Esophagus mucosa (tissue), 1 donor: ENCODE measurements at regions not wholly inside any gene's neighbourhood (a gene's known extent, or its start where the extent isn't known, plus 50 kb on each side); places are given as distances from the start of the nearest gene placed in this dataset.
"Not testable (repeated sequence)": the region's sequence is repeated elsewhere in the genome, so short reads cannot be mapped to it uniquely, and the experiment has no call there.

Experiments used
- ATAC-seq: fragments of 200-7000 bp; cut with Tn5 transposase; one replicate; pipeline ENCODE4 v1.9.1; 2020
- donor health status: DM: yes; HTN: yes; CAD: no.

DNA sequence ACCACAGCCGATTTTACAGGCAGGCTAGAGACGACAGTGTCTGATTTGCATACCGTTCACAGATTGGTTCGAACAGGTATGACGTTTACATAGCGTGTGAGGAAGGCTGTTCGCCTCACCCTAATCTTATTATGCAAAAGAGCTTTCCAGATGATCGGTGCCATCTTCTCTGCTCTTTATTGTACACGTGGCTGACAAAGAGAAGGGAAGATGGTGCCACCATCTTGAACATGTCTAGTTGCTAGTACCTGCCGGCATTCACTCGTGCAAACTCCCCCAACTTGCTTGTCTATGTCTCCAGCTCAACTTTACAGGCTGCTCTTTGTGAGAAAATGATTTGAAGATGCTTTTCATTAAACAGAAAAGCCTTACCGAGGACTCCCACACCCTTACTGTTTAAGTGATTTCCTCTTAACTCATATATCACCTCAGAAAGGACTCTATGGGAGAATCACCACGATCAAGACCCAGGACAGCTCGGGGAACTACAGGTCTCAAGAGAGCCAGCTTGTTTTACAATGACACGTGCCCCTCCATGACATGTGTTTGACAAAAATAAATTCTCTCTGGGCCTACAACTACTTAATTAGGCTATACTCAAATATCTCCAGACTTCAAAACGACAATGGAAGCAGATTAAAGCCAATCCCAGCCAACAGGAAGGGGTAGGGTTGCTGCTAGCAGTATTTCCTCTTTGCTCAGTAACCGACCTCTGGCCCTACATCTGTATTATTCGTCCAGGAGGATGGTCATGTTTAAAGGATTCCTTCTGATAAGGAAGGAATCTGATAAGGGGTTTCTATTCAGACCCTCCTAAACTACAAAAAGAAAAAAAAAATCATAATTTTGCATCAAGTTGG lies 480.6 kb downstream of the TMEM114 start:
- no peak for ATAC-seq

DNA sequence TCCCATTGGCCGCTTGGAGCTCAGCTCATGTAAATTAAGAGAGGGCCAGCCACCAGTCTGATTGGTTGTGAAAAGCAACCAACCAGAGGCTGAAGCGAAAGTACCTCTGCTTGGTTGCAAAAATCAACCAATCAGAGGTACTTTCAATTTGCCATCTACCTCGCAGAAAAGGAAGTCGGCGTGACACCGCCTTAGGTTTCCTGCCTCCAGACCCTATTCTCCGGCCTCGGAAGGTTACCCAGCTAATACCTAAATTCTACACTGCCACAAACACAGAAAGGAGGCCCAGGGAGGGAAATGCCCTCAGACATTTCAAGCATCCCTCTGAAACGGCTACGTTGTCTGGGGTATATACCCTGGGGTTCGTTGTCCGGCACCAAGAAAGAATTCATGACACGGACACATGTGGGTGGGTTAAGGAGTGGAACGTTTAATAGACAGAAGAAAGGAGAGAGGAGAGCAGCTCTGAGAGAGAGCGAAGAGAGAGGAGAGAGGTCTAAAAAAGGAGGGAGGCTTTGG lies 481.3 kb downstream of the TMEM114 start:
- no peak for ATAC-seq

DNA sequence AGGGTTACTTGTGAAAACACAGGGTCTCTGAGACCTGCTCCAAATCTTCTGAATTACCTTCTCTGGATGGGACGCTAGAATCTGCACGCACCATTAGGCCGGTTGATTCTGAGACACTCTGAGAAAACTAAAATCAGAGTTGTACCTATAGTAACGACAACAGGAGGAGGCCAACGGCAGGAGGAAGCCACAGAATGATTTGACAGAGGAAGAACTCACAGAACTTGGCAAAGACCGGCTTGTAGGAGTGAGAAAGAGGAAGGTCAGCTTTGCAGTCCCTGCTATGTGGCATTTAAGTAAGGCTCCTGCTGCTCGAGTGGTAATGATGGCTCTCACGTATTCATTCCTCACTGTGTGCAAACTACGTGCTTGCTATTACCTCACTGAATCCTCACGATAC lies 483.0 kb downstream of the TMEM114 start:
- no peak for ATAC-seq

DNA sequence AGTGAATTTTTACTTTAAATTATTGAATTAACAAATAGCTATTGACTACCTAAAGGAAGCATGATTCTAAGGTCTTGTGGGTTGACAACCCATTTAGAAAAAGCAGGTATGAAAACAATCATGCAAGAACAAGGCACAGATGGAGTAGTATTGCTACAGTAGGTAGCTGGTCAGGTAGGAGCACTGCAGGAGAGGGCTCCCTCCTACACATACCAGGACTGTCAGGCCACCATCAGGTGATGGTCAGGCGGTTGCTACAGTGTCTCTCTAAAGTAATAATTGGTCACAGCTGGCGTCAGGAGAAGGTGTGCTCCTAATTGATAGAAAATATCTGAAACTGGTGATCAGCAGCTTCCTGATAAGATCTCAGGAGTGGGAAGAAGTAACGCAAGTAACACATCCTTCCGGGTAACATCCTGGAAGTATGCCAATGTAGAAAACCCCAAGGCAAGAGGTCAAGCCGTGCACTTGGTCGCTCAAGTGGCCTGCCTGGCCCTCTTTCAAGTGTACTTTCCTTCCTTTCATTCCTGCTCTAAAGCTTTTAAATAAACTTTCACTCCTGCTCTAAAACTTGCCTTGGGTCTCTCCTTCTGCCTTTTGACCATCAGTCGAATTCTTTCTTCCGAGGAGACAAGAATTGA lies 486.5 kb downstream of the TMEM114 start:
- ATAC-seq = no peak

DNA sequence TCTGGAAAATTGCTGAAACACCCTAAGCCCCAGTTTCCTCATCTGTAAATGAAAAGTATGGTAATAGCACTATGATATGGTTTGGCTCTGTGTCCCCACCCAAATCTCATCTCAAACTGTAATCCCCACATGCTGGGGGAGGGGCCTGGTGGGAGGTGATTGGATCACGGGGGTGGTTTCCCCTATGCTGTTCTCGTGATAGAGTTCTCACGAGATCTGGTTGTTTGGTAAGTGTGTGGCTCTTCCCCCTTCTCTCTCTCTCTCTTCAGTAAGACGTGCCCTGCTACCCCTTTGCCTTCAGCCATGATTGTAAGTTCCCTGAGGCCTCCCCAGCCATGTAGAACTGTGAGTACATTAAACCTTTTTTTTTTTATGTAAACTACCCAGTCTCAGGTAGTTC lies 490.7 kb downstream of the TMEM114 start:
- no peak for ATAC-seq

DNA sequence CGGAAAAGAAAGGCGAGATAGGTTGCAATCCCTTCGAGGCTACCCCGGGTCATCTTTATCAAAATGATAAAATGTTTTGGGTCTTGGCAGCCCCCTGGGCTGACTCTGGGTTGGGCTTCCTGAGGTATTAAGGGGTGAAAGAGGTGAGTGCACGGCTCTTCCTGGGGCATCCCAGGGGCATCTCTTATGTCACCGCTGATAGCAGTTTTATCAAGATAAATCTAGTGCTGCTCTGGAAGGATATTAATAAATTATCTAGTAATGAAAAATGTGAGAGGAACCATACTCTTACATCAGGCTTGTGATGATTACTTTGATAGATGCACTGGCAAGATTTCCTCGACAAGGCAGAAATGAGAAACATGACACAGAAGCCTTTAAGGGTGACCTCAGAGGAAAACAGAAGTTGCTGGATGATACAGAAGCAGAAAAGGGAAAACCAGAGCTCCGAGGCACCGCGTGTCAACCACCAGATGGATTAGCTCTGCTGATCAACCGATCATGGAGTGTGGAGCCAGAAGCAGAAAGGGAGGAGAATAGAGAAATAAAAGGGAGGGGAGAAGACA lies 491.3 kb downstream of the TMEM114 start:
- no peak for ATAC-seq

DNA sequence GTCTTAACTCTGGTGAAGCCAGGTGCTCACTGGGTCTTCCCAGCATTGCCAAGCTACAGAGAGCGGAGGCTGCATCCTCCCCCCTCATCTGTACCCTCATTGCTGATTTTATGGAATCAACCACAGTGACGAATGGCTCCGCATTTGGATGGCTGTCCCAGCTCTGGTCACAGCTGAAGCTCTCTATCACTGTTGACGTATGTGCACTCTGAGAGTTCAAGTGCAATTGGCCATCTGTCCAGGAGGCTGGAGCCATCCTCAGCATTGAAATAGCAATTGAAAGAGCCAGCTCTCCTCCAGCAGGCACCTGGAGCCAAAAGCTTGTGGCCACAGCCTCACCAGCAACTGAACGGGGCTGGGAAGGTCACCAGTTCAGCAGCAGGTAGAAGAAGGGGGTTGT lies 494.1 kb downstream of the TMEM114 start:
- no peak for ATAC-seq

DNA sequence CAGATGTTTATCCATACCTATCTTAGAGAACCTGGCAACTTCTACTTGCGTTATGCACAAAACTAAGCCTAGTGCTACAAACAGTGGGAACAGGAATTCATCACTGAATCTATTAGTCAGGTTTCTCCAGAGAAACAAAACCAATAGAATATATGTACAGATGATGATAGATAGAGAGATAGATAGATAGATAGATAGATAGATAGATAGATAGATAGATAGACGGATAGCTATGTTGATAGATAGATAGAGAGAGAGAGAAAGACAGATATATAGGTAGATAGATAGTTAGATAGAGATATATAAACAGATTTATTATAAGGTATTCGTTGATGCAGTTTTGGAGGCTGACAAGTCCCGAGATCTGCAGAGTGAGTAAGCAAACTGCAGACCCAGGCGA lies 495.6 kb downstream of the TMEM114 start:
- no peak for ATAC-seq

DNA sequence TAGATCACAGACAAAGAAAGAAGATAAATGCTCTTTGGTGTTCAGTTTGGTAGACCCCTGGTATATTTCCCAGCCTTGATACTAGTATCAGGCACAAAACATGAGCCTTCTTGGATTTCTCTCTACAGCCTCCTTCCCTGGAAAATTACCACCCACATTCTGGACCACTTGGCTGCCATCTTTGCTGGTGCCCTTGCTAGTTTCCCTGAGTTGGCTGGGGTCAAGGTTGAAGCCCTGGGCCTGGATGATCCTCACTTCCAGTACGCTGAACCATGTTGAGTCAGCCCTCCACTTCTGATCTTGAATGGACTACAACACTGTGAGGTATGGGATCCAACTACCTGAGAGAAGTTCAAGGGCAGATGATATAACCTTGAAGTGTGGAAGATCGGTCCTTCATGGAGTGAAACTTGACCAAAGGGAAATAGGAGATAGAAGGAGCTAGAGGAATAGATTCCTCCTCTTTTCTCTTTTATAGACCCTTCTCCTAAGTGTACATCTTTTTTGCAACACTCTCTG lies 501.4 kb downstream of the TMEM114 start:
- no peak for ATAC-seq

DNA sequence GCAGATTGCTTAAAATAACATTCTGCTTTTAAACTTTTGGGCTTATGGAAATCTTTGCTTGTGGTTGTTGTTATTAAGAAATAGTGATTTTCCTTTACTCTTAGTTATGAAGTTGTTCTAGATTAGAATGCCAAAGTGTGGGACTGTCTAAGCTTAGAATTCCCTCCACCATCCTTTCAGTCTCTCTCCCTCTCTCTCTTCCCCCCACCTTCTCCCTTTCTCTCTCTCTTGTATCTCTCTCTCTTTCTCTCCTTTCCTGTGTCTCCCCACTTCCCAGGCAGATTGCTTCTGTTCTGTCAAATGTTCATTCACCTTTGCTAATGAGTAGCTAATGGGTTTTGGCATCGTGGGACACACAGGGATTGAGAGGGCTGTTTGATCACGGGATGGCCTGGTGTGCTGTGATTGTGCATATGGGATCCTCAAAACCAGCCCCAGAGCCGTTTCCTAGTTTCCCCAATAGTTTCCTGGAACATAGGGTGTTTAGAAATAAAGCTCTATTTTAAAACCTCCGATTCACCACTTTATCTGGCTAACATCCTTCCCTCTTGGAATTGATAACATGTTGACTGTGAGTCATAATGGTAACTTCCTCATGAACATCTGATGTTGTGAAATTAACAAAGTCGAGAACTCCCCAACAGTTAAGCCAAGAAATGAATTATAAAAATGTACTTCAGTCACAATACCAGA lies 502.6 kb downstream of the TMEM114 start:
- no peak for ATAC-seq

DNA sequence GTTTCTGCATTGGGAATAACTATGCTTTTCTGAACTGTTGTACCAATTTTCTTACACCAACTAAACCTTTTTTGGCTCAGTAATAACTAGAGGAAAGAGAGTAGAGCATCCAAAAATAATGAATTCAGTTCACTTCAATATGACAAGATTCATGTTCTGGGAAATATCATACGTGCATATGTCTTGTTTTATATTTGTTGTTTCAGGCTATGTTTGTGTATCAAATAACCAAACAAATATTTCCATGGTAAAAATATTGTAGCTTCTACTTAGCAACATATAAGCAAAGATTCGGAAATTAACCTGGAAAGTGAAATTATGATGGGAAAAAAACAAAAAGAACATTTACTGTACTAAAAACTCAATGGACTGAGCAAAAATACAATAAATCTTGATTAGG lies 503.2 kb downstream of the TMEM114 start:
- no peak for ATAC-seq

DNA sequence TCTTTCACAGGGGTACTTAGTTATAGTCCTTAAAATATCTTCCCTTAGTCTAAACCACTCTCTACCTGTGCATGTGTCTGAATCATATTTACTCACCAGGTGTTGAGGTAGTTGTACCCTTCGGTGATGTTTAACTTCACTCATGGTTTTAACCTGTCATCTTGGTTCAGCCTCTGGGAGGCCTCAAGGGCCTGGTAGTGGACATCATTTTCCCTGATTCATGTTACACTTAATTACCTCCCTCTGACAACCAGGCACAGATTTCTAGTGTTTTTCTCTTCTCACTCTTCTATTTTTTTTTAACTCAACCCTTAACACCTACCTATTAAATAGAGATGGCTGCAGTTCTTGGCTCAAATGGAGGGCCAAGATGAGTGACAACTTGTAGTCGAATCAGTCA lies 505.4 kb downstream of the TMEM114 start:
- ATAC-seq = no peak

DNA sequence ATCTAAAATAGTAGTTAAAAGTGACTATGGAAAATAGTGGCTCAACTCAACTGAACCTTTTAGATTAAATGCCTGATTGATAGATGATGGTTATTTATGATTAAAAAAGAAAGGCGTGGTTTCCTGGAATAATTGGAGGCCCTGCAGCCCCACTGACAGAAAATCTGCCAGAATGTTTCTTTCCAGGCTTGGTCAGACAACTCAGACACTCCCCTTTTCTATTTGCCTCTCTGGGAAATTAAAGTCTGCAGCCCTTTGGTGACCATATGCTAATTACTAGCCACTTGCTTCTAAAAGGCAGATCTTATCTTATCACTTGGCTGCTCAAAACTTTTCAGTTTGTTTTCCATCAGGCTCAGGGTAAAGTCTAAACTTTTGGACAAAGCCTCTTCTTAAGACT lies 506.0 kb downstream of the TMEM114 start:
- no peak for ATAC-seq

DNA sequence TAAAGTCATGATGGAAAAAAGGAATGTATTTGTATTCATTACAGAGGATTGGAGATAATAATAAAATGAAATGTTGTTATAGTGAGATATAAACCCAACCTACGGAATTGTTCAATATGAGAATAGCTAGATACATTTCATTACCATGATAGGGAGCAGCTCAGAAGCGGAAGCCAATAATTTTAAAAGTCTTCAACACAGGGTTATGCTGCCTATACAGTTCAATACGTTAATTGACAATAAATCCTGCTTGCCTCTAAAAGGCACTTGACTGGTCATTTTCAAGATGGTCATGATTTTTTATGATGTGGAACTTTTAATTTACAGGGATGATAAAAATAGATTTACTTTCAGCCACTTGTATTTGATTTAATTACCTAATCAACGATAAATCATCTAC lies 506.8 kb downstream of the TMEM114 start:
- no peak for ATAC-seq

DNA sequence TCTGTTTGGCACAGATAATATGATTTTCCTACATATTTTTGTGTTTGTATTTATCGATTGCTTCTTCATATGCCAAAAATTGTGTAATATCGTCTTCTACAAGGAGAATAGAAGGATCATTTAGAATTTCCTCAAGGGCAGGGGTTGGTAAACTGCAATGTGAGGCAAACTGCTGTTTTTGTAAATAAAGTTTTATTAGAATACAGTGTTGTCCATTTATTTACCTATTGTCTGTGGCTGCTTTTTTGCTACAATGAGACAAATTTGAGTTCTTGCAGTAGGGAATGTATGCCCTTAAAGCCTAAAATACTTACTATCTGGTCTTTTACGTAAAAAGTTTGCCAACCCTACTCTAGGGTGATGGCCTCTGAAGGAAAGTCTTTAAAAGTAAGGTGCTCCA lies 509.5 kb downstream of the TMEM114 start:
- ATAC-seq = no peak

DNA sequence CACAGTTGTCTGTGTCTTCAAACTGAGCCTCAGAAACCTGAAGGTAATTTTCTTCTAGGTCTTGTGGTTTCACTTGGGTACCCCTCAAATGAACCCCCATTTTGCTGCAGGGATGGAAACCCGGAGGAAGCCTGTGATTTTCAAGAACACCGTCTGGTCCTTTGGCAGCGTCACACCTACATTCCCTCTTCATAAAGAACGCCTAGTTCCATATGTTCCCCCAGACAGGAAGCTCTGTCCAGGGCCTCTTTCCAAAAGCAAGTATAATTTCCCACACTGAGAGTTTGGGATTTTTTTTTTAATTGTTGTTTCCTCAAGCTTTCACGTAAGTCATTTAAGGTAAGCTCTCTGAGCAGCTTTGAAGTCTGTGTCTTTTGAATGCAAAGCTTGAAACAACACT lies 515.0 kb downstream of the TMEM114 start:
- no peak for ATAC-seq

DNA sequence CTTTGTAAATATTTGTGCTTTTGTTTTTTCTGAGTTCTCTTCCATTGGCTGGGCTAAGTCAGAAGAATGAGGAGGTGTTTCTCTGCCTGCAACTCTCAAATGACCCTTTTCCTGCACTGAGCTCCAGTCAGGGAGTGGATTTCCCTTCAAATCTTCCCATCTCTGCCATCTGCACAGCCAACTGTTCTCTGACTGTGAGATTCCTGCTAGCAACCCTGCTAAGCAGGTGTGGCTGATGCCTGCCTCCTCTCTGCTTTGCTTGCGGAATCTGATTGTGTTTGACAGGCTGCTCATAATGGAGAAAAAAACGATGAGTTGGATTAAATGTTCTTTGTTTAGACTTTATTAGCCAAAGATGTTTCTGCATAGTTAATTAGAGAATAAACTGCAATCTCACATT lies 519.8 kb downstream of the TMEM114 start:
- ATAC-seq = no peak

DNA sequence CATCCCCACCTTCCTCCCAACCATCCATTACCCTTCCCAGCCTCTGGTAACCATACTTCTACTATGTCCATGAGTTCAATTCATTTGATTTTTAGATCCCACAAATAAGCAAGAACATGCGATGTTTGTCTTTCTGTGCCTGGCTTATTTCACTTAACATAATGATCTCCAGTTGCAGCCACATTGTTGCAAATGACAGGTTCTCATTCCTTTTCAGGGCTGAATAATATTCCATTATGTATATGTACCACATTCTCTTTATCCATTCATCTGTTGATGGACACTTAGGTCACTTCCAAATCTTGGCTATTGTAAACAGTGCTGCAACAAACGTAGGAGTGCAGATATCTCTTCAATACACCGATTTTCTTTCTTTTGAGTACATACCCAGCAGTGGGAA lies 522.1 kb downstream of the TMEM114 start:
- ATAC-seq = not testable (repeated sequence)

DNA sequence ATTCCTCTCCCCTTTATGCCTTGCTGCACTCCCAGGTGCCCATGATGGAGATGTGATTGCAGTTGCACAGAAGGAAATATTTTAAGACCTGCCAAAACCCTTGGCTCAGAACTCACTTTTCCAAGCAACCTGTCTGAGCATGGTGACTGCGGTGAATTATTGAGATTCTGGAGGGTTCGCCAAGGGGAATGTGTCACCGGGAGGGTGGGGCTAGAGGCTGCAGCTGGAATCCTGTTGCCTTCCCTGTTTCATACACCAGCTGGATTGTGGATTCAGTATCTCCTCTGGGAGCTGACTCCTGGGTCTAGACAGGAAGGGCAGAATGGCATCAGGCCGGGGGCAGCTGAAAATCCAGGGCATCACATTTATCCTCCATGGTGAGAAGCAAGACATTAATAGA lies 527.2 kb downstream of the TMEM114 start:
- no peak for ATAC-seq

DNA sequence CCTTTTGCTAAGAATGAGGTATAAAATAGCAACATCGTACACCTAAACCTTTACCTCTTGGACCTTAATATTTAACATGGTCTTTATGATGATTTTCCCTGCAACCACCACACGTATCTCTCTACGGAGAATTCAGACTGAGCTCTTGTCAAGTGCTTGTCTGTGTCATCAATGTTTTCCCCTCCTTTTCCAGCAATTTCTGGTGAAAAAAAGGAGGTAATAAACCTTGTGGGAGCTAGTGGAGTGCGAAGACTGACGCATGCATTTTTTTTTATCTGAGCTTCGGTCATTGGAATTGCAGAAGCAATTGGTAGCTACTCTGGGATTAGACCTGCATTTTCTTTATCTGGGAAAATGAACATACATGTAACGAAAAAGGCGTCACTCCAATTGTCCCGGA lies 527.6 kb downstream of the TMEM114 start:
- ATAC-seq = no peak

DNA sequence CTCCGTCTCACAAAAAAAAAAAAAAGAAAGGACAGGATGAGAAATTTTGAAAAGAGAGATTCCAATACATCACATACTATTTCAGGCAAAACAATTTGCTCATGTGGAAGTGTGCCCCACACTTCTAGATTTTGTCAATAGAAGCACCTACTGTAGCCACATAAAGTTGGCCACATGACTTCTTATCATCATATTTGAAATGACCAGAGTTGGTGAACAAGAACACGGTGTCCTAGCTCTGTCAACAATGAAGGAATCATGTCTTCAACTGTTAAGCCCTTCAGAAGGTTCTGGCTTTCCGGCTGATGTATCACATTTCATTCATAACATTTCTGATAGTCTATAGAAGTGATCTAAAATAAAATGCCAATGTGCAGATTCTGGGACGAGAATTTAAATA lies 534.5 kb downstream of the TMEM114 start:
- ATAC-seq = no peak

DNA sequence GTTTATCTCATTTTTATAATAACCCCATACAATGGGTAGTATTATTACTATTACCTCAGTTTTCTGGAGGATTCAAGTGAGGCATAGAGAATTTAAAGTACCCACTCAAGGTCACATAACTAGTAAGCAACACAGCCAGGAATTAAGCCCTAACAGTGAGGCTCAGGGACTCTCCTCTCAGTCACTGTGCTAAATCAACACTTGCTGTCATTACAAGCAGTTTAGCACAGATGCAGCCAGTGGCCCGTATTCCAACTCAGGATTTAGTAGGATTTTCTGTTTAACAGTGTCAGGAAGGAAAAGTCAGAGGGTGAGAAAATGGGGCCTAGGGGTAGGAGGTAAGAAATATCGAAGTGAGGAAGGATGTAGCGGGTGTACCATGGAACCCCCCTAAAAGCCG lies 536.9 kb downstream of the TMEM114 start:
- ATAC-seq = no peak

DNA sequence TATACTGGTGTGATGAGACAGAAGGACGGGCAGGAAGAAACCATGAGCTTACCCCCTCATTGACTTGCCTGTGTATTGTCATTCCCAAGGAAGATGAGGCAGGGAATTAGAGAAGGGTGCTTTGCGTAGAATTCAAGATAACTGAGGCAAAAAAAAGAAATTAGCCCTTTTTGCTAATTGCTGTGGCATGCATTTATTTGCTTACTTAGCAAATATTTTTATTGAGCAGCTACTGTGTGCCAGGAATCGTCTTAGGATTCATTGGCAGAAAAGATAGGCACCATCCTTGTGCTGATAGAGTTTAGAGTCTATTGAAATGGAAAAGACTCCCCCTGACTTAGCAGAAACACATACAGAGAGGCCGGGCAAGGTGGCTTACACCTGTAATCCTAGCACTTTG lies 541.9 kb downstream of the TMEM114 start:
- ATAC-seq = no peak
